Glutamatergic neuron (in vitro differentiated cells): ENCODE measurements at regions not wholly inside any gene's neighbourhood (a gene's known extent, or its start where the extent isn't known, plus 50 kb on each side); places are given as distances from the start of the nearest gene placed in this dataset.

Source experiments
- DNase-seq: peaks from one replicate; pipeline ENCODE4 v3.0.0; 2022
- H3K27ac Mint-ChIP-seq: one replicate; pipeline ENCODE4 v1.8.0; 2020; ENCODE audit warnings: mild to moderate bottlenecking, mixed read lengths, inconsistent platforms; ENCODE audit not compliant: unreplicated experiment
- H3K27me3 Mint-ChIP-seq: one replicate; pipeline ENCODE4 v1.8.0; 2020; ENCODE audit warnings: mild to moderate bottlenecking, moderate library complexity, mixed read lengths, inconsistent platforms; ENCODE audit not compliant: unreplicated experiment
- H3K36me3 Mint-ChIP-seq: one replicate; pipeline ENCODE4 v1.8.0; 2020; ENCODE audit warnings: mild to moderate bottlenecking, mixed read lengths, inconsistent platforms; ENCODE audit not compliant: unreplicated experiment
- H3K4me1 Mint-ChIP-seq: one replicate; pipeline ENCODE4 v1.8.0; 2020; ENCODE audit warnings: mild to moderate bottlenecking, low read depth, mixed read lengths, inconsistent platforms; ENCODE audit not compliant: unreplicated experiment
- H3K4me3 Mint-ChIP-seq: one replicate; pipeline ENCODE4 v1.8.0; 2020; ENCODE audit warnings: mild to moderate bottlenecking, mixed read lengths, inconsistent platforms; ENCODE audit not compliant: unreplicated experiment
- H3K9me3 Mint-ChIP-seq: one replicate; pipeline ENCODE4 v1.8.0; 2020; ENCODE audit warnings: mild to moderate bottlenecking, moderate library complexity, mixed read lengths, inconsistent platforms; ENCODE audit not compliant: unreplicated experiment
- CTCF ChIP-seq: fragments of 200-600 bp; sonication (generic); IDR thresholded peaks from one replicate; pipeline ENCODE4 v1.5.0; 2021; ENCODE audit not compliant: partially characterized antibody, unreplicated experiment

GRCh38 chr13:24038841-24039330 is 121.6 kb upstream of the SPATA13 start:
- Mint-ChIP-seq H3K27ac (no peak overlapping the region), H3K27me3 (peaks cover 4% of the 10 kb centered on the region), H3K4me1 (no peaks in the 10 kb centered on the region), H3K9me3 (no peaks in the 10 kb centered on the region), H3K4me3 (no peak overlapping the region), H3K36me3 (no peaks in the 10 kb centered on the region)
- no peak for DNase-seq
- no peak for TF ChIP-seq CTCF

DNA sequence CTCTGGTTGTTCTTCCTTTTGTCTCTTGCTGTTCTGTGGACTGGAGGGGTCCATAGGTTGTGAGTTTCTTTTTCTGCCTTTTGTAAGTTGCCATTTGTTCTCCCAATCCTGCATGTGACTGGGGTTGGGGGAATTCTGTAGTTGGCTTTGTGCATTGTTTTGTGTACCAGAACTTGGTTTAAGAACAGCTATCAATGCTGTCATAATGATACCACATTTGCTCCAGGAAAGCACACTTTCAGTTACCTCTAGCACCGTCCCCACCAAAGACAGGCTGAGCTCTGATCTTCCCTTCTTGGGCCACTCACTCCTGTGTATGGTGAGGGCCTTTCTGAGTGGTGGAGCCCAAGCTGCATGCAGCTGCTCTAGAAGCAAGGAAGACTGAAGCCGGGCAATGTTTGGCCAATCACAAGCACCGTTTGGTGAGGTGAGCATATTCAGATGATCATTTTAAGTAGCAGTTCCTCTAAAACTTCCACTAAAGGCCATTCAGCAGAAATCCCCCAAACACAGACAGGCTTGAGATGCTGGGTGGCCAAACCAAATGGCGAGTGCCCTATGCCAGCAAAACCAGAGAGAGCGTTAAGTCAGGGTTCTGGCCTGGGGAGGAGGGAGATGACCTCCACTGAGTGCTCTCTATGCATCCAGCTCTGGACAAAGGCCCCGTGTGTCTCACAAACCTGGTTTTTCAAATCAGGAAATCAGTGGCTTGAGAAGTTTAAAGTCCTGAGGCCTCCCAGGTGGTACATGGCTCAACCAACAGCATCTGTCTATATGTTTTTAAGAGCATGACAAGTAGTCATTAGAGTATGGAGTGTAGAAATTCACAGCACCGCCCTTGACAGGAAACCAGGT is 120.7 kb upstream of the SPATA13 start:
- Mint-ChIP-seq H3K4me3 (no peak overlapping the region), H3K36me3 (no peaks in the 10 kb centered on the region), H3K27me3 (peaks cover 4% of the 10 kb centered on the region), H3K4me1 (no peaks in the 10 kb centered on the region), H3K27ac (no peak overlapping the region), H3K9me3 (no peaks in the 10 kb centered on the region)
- TF ChIP-seq CTCF = no peak
- DNase-seq = no peak

- DNase-seq = no peak
- Mint-ChIP-seq H3K27me3 (peaks cover 4% of the 10 kb centered on the region), H3K4me3 (no peak overlapping the region), H3K36me3 (no peaks in the 10 kb centered on the region), H3K9me3 (no peaks in the 10 kb centered on the region), H3K4me1 (no peaks in the 10 kb centered on the region), H3K27ac (no peak overlapping the region)
- TF ChIP-seq CTCF = no peak
These were observed 119.7 kb upstream of the SPATA13 start for GRCh38 chr13:24040835-24041234.

DNA sequence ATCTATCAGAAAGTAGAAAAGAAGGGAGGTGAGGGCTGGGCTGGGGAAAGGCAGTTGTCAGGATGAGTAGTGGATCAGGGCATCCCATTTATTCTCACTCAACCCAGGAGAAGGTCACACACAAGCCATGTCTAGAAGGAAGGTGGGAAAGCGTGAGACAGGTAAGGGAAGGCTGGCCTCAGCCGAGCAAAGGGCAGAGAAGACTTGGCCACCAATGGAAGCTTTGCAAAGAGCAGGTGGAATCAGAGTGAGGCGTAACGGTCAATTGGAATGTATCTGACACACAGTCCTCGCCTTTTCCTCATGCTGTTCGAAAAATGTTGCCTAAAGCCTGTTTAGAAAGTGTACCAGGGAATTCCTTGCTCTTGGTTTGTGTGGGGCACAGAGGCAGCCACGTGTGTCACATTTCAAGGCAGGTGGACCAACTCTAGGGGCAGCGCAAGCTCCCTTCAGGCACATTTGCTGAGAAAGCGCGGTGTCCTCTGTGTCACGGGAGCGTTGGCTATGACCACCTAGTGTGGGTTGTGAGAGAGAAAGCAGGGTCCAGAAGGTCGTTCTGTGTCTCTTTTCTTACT is 118.8 kb upstream of the SPATA13 start:
- Mint-ChIP-seq H3K27me3 (peaks cover 4% of the 10 kb centered on the region), H3K4me3 (no peak overlapping the region), H3K27ac (no peak overlapping the region), H3K9me3 (no peaks in the 10 kb centered on the region), H3K36me3 (peaks cover 5% of the 10 kb centered on the region), H3K4me1 (no peaks in the 10 kb centered on the region)
- no peak for TF ChIP-seq CTCF
- no peak for DNase-seq
